GM23338 (cell line): ENCODE measurements at regions not wholly inside any gene's neighbourhood (a gene's known extent, or its start where the extent isn't known, plus 50 kb on each side); places are given as distances from the start of the nearest gene placed in this dataset.

ENCODE experiments used
- ATAC-seq: fragments of 200-7000 bp; cut with Tn5 transposase; 3 replicates; pipeline ENCODE4 v1.9.1; 2020
- DNase-seq: peaks from one replicate; pipeline ENCODE4 v3.0.0-alpha.2; 2015; ENCODE audit warnings: low spot score
- H2AFZ ChIP-seq: fragments of 200-600 bp; sonication (generic); 2 replicates; pipeline ENCODE4 v1.8.0; 2016; ENCODE audit warnings: antibody characterized with exemption, mild to moderate bottlenecking, moderate library complexity
- H3F3A ChIP-seq: fragments of 200-600 bp; sonication (generic); replicated peaks from 2 replicates; pipeline ENCODE4 v1.8.0; 2017; ENCODE audit warnings: antibody characterized with exemption, mixed run types, low read depth
- H3K27ac ChIP-seq: fragments of 200-600 bp; sonication (generic); 2 replicates; pipeline ENCODE4 v1.6.1; 2016; ENCODE audit warnings: low read depth
- H3K27me3 ChIP-seq: fragments of 200-600 bp; sonication (generic); 2 replicates; pipeline ENCODE4 v1.8.0; 2016; ENCODE audit warnings: mild to moderate bottlenecking, mixed run types, moderate library complexity; ENCODE audit not compliant: insufficient read depth
- H3K36me3 ChIP-seq: fragments of 200-600 bp; sonication (generic); 2 replicates; pipeline ENCODE4 v1.8.0; 2016; ENCODE audit warnings: mild to moderate bottlenecking; ENCODE audit not compliant: insufficient read depth
- H3K4me1 ChIP-seq: fragments of 200-600 bp; sonication (generic); 2 replicates; pipeline ENCODE4 v1.8.0; 2016; ENCODE audit warnings: mild to moderate bottlenecking, moderate library complexity; ENCODE audit not compliant: insufficient read depth
- H3K4me2 ChIP-seq: fragments of 200-600 bp; sonication (generic); 2 replicates; pipeline ENCODE4 v1.7.1; 2017; ENCODE audit warnings: mixed run types
- H3K4me3 ChIP-seq: fragments of 200-600 bp; sonication (generic); 2 replicates; pipeline ENCODE4 v1.6.1; 2016; ENCODE audit warnings: mixed run types
- H3K79me2 ChIP-seq: fragments of 200-600 bp; sonication (generic); replicated peaks from 2 replicates; pipeline ENCODE4 v1.8.0; 2017; ENCODE audit warnings: mild to moderate bottlenecking; ENCODE audit not compliant: insufficient read depth
- H3K9me2 ChIP-seq: fragments of 200-600 bp; sonication (generic); 2 replicates; pipeline ENCODE4 v1.8.0; 2017; ENCODE audit not compliant: insufficient read depth
- H4K20me1 ChIP-seq: fragments of 200-600 bp; sonication (generic); replicated peaks from 2 replicates; pipeline ENCODE4 v1.8.0; 2017; ENCODE audit warnings: mild to moderate bottlenecking; ENCODE audit not compliant: insufficient read depth
- H3K27ac Mint-ChIP-seq: 2 replicates; pipeline ENCODE4 v1.8.0; 2020; ENCODE audit warnings: inconsistent platforms, mild to moderate bottlenecking, moderate library complexity, mixed read lengths
- H3K27me3 Mint-ChIP-seq: 3 replicates; pipeline ENCODE4 v1.8.0; 2022; ENCODE audit warnings: low read depth, mild to moderate bottlenecking, moderate library complexity, mixed read lengths, inconsistent platforms; ENCODE audit not compliant: insufficient read depth, poor library complexity
- H3K36me3 Mint-ChIP-seq: 3 replicates; pipeline ENCODE4 v1.8.0; 2021; ENCODE audit warnings: low read depth, mild to moderate bottlenecking, inconsistent platforms, moderate library complexity, mixed read lengths
- H3K4me1 Mint-ChIP-seq: 3 replicates; pipeline ENCODE4 v1.8.0; 2020; ENCODE audit warnings: mild to moderate bottlenecking, inconsistent platforms, mixed read lengths
- H3K4me3 Mint-ChIP-seq: 3 replicates; pipeline ENCODE4 v1.8.0; 2021; ENCODE audit warnings: moderate library complexity, mild to moderate bottlenecking, inconsistent platforms, mixed read lengths
- H3K9me3 Mint-ChIP-seq: 3 replicates; pipeline ENCODE4 v1.8.0; 2020; ENCODE audit warnings: moderate library complexity, mild to moderate bottlenecking, inconsistent platforms, mixed read lengths
- ETS1 ChIP-seq: IDR thresholded peaks from 2 replicates; pipeline ENCODE4 v1.6.1; 2016; ENCODE audit warnings: antibody characterized with exemption
- EZH2 ChIP-seq: fragments of 200-600 bp; sonication (generic); IDR thresholded peaks from one replicate; pipeline ENCODE4 v1.8.0; 2017; ENCODE audit warnings: antibody characterized with exemption, mild to moderate bottlenecking, low read depth; ENCODE audit not compliant: unreplicated experiment
- EZH2phosphoT487 ChIP-seq: fragments of 200-600 bp; sonication (generic); IDR thresholded peaks from one replicate; pipeline ENCODE4 v1.8.1; 2018; ENCODE audit warnings: antibody characterized with exemption; ENCODE audit not compliant: unreplicated experiment
- NANOG ChIP-seq: IDR thresholded peaks from 2 replicates; pipeline ENCODE4 v1.6.1; 2016; ENCODE audit warnings: antibody characterized with exemption, borderline replicate concordance
- POLR2AphosphoS5 ChIP-seq: IDR thresholded peaks from 2 replicates; pipeline ENCODE4 v1.6.1; 2016; ENCODE audit warnings: antibody characterized with exemption, low read depth
- REST ChIP-seq: IDR thresholded peaks from one replicate; pipeline ENCODE4 v1.6.1; 2018; ENCODE audit warnings: antibody characterized with exemption; ENCODE audit not compliant: unreplicated experiment
- STAT1 ChIP-seq: IDR thresholded peaks from one replicate; pipeline ENCODE4 v1.6.1; 2016; ENCODE audit warnings: antibody characterized with exemption; ENCODE audit not compliant: unreplicated experiment
- ZNF331 ChIP-seq: fragments of 250-450 bp; sonication (Bioruptor Pico); IDR thresholded peaks from 2 replicates; pipeline ENCODE4 v1.5.0; 2020; ENCODE audit warnings: low read depth, mild to moderate bottlenecking, moderate library complexity
- ZNF462 ChIP-seq: fragments of 250-450 bp; sonication (Bioruptor Pico); IDR thresholded peaks from 2 replicates; pipeline ENCODE4 v1.5.0; 2020; ENCODE audit warnings: mild to moderate bottlenecking, moderate library complexity

GRCh38 chr6:2441601-2442475, 196.4 kb upstream of the GMDS start:
- Histone ChIP-seq H3K9me2 (peaks cover 3% of the 10 kb centered on the region; the same call in 1 of the 2 replicates), H3K4me1 (0 out of 2 replicates have a peak, but pooled peaks cover 3% of the 10 kb centered on the region), H3K27me3 (no peaks in the 10 kb centered on the region), H3K36me3 (no peaks in the 10 kb centered on the region), H3F3A (no peaks in the 10 kb centered on the region), H3K4me2 (no peak overlapping the region), H4K20me1 (no peaks in the 10 kb centered on the region; the same call in 1 of the 2 replicates), H3K79me2 (no peaks in the 10 kb centered on the region), H3K4me3 (no peak overlapping the region), H3K27ac (no peak overlapping the region), H2AFZ (no peak overlapping the region)
- Mint-ChIP-seq H3K4me3 (no peak overlapping the region), H3K36me3 (no peaks in the 10 kb centered on the region), H3K27ac (no peak overlapping the region), H3K4me1 (peaks cover 5% of the 10 kb centered on the region), H3K27me3 (peaks cover 6% of the 10 kb centered on the region), H3K9me3 (no peaks in the 10 kb centered on the region; the same call in 2 of the 3 replicates)
- DNase-seq = no peak
- no peak for ATAC-seq
- no peak for TF ChIP-seq ZNF462 (CRISPR knock-in tag)
- no peak for TF ChIP-seq POLR2AphosphoS5
- no peak for TF ChIP-seq EZH2phosphoT487
- no peak for TF ChIP-seq EZH2
- TF ChIP-seq NANOG = no peak
- TF ChIP-seq REST = no peak
- no peak for TF ChIP-seq ZNF331 (CRISPR knock-in tag)
- no peak for TF ChIP-seq ETS1
- no peak for TF ChIP-seq STAT1
